Stomach smooth muscle (tissue), 2 donors: ENCODE measurements at regions not wholly inside any gene's neighbourhood (a gene's known extent, or its start where the extent isn't known, plus 50 kb on each side); places are given as distances from the start of the nearest gene placed in this dataset.
"Not testable (repeated sequence)": the region's sequence is repeated elsewhere in the genome, so short reads cannot be mapped to it uniquely, and the experiment has no call there.

ENCODE experiments used
- H3K27ac ChIP-seq: one replicate; pipeline ENCODE4 v1.7.0; 2013; ENCODE audit warnings: mild to moderate bottlenecking, low read length, inconsistent platforms
- H3K27me3 ChIP-seq, 2 donors: one replicate each; pipeline ENCODE4 v1.7.0; 2013; ENCODE audit warnings: low read length in 2 of 2; ENCODE audit not compliant: insufficient read depth in 2 of 2, control insufficient read depth in 1 of 2
- H3K36me3 ChIP-seq, 2 donors: one replicate each; pipeline ENCODE4 v1.7.0; 2013; ENCODE audit warnings: low read length in 2 of 2; ENCODE audit not compliant: control insufficient read depth in 2 of 2, insufficient read depth in 2 of 2
- H3K4me1 ChIP-seq: one replicate; pipeline ENCODE4 v1.7.0; 2013; ENCODE audit warnings: low read length; ENCODE audit not compliant: control insufficient read depth, insufficient read depth
- H3K4me3 ChIP-seq, 2 donors: one replicate each; pipeline ENCODE4 v1.7.0; 2013; ENCODE audit warnings: low read length in 2 of 2
- H3K9ac ChIP-seq, 2 donors: one replicate each; pipeline ENCODE4 v1.7.0; 2013; ENCODE audit warnings: low read length in 2 of 2, mild to moderate bottlenecking in 1 of 2
- H3K9me3 ChIP-seq, 2 donors: one replicate each; pipeline ENCODE4 v1.7.0; 2013; ENCODE audit warnings: low read length in 2 of 2; ENCODE audit not compliant: control insufficient read depth in 2 of 2
- donor health status: healthy.
- donor health status: Pancreatic carcinoma.

GRCh38 chr5:2357309-2357708 lies 394.2 kb downstream of the IRX2 start:
- Histone ChIP-seq H3K27ac (no peak overlapping the region), H3K9me3 (peaks cover 0 to 8% of the 10 kb centered on the region in 2 donors), H3K36me3 (no peaks in the 10 kb centered on the region), H3K4me1 (no peaks in the 10 kb centered on the region), H3K9ac (no peak overlapping the region), H3K27me3 (peaks cover 0 to 2% of the 10 kb centered on the region in 2 donors), H3K4me3 (no peak overlapping the region)

GRCh38 chr5:2355859-2356258 lies 395.6 kb downstream of the IRX2 start:
- H3K9ac ChIP-seq = no peak overlapping the region
- H3K4me3 ChIP-seq = no peak overlapping the region
- H3K27ac ChIP-seq = no peak overlapping the region
- H3K27me3 ChIP-seq = peaks cover 0 to 2% of the 10 kb centered on the region in 2 donors
- peaks cover 0 to 9% of the 10 kb centered on the region in 2 donors for H3K9me3 ChIP-seq
- H3K4me1 ChIP-seq = no peaks in the 10 kb centered on the region
- no peaks in the 10 kb centered on the region for H3K36me3 ChIP-seq

GRCh38 chr5:2353871-2354440 lies 397.5 kb downstream of the IRX2 start:
- no peak overlapping the region for H3K4me3 ChIP-seq
- H3K27ac ChIP-seq = no peak overlapping the region
- peaks cover 0 to 2% of the 10 kb centered on the region in 2 donors for H3K27me3 ChIP-seq
- no peaks in the 10 kb centered on the region for H3K4me1 ChIP-seq
- peaks cover 0 to 9% of the 10 kb centered on the region in 2 donors for H3K9me3 ChIP-seq
- H3K9ac ChIP-seq = no peak overlapping the region
- H3K36me3 ChIP-seq = no peaks in the 10 kb centered on the region

GRCh38 chr5:2353211-2353610 lies 398.3 kb downstream of the IRX2 start:
- H3K36me3 ChIP-seq = no peaks in the 10 kb centered on the region
- no peaks in the 10 kb centered on the region for H3K4me1 ChIP-seq
- no peak overlapping the region for H3K9ac ChIP-seq
- peaks cover 0 to 9% of the 10 kb centered on the region in 2 donors for H3K9me3 ChIP-seq
- no peak overlapping the region for H3K4me3 ChIP-seq
- peaks cover 0 to 2% of the 10 kb centered on the region in 2 donors for H3K27me3 ChIP-seq
- H3K27ac ChIP-seq = no peak overlapping the region

GRCh38 chr5:2352101-2352861 lies 399.2 kb downstream of the IRX2 start:
- Histone ChIP-seq H3K4me1 (no peaks in the 10 kb centered on the region), H3K27ac (no peak overlapping the region), H3K27me3 (peaks cover 0 to 2% of the 10 kb centered on the region in 2 donors), H3K36me3 (no peaks in the 10 kb centered on the region), H3K9ac (no peak overlapping the region), H3K9me3 (peaks cover 0 to 5% of the 10 kb centered on the region in 2 donors), H3K4me3 (no peak overlapping the region)

GRCh38 chr5:2349768-2350167 lies 401.7 kb downstream of the IRX2 start:
- H3K9ac ChIP-seq, H3K27ac ChIP-seq, H3K36me3 ChIP-seq, H3K4me3 ChIP-seq, H3K27me3 ChIP-seq, H3K4me1 ChIP-seq, H3K9me3 ChIP-seq: not testable (repeated sequence)

GRCh38 chr5:2338686-2339085 lies 412.8 kb downstream of the IRX2 start:
- H3K4me3 ChIP-seq = no peak overlapping the region
- peaks cover 0 to 2% of the 10 kb centered on the region in 2 donors for H3K27me3 ChIP-seq
- H3K36me3 ChIP-seq = no peaks in the 10 kb centered on the region
- H3K27ac ChIP-seq = no peak overlapping the region
- H3K9me3 ChIP-seq = peaks cover 0 to 6% of the 10 kb centered on the region in 2 donors
- H3K9ac ChIP-seq = no peak overlapping the region
- H3K4me1 ChIP-seq = no peaks in the 10 kb centered on the region

GRCh38 chr5:2335733-2336515 lies 415.6 kb downstream of the IRX2 start:
- no peaks in the 10 kb centered on the region for H3K4me1 ChIP-seq
- H3K4me3 ChIP-seq = no peak overlapping the region
- H3K27me3 ChIP-seq = peaks cover 0 to 2% of the 10 kb centered on the region in 2 donors
- H3K36me3 ChIP-seq = no peaks in the 10 kb centered on the region
- peaks cover 0 to 6% of the 10 kb centered on the region in 2 donors for H3K9me3 ChIP-seq
- no peak overlapping the region for H3K27ac ChIP-seq
- no peak overlapping the region for H3K9ac ChIP-seq

- no peak overlapping the region for H3K9ac ChIP-seq
- peaks cover 0 to 2% of the 10 kb centered on the region in 2 donors for H3K27me3 ChIP-seq
- H3K36me3 ChIP-seq = no peaks in the 10 kb centered on the region
- no peak overlapping the region for H3K27ac ChIP-seq
- peaks cover 0 to 6% of the 10 kb centered on the region in 2 donors for H3K9me3 ChIP-seq
- H3K4me3 ChIP-seq = no peak overlapping the region
- H3K4me1 ChIP-seq = no peaks in the 10 kb centered on the region
These were observed 416.2 kb downstream of the IRX2 start for GRCh38 chr5:2335125-2335732.

- peaks cover 0 to 6% of the 10 kb centered on the region in 2 donors for H3K9me3 ChIP-seq
- H3K27me3 ChIP-seq = peaks cover 0 to 2% of the 10 kb centered on the region in 2 donors
- no peaks in the 10 kb centered on the region for H3K36me3 ChIP-seq
- no peak overlapping the region for H3K4me3 ChIP-seq
- no peak overlapping the region for H3K27ac ChIP-seq
- no peaks in the 10 kb centered on the region for H3K4me1 ChIP-seq
- no peak overlapping the region for H3K9ac ChIP-seq
These were observed 416.8 kb downstream of the IRX2 start for GRCh38 chr5:2334719-2335118.
